LoVo (cell line): ENCODE measurements at regions not wholly inside any gene's neighbourhood (a gene's known extent, or its start where the extent isn't known, plus 50 kb on each side); places are given as distances from the start of the nearest gene placed in this dataset.
"Not testable (repeated sequence)": the region's sequence is repeated elsewhere in the genome, so short reads cannot be mapped to it uniquely, and the experiment has no call there.

Source experiments
- DNase-seq: peaks from one replicate; pipeline ENCODE4 v3.0.0-alpha.2; 2016; ENCODE audit warnings: low spot score

DNA sequence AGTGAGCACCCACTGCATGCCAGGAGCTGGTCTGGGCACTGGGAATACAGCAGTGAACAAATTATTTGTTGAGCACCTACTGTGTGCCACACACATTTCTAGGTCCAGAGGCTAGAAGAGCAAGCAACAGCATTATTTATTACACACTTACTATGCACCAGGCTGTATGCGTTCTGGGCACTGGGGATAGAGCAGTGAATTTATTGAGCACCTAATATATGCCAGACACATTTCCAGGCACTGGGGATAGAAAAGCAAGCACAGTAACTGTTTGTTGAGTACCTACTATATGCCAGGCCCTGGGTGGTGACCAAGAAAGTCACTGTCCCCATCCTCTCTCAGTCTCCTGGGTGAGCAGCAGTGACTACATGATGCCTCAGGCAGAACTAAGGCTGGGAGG is 107.5 kb upstream of the NCOR2 start:
- no peak for DNase-seq

DNA sequence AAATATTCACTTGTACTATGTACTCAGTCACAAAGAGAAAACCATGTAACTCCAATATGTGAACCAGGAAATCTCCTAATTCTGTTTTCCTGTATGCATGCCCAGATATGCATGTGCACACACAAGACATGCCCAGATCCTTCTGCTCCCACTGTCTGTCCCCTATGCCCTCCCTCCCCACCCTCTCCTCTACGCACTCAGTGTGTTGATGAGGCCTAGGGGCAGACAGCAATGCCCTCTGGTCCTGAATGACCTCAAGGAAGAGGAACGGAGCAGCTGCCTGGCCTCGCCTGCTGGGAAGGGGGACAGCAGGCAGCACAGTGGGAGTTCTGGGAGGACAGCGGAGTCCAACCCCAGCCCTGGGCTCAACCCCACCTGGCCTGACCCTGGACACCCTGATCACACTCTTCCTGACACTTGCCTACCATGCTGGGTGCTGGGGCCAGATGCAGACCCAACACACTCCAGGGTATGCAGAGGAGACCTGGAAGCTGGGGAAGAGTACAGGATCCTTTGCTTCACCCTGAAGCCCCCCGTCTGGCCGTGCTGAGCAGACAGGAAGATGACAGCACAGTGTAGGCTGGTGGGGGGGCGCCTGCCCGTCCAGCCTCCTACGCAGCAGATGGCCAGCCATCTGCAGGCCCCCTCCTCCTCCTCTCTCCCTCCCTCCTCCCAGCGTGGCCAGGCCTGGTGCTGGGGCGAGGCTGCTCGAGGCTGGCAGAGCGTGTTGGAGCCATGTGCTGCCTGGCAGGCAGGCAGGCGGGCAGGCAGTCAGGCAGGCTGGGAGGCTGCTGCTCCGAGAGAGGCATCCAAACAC is 106.6 kb upstream of the NCOR2 start:
- DNase-seq, result no peak

DNA sequence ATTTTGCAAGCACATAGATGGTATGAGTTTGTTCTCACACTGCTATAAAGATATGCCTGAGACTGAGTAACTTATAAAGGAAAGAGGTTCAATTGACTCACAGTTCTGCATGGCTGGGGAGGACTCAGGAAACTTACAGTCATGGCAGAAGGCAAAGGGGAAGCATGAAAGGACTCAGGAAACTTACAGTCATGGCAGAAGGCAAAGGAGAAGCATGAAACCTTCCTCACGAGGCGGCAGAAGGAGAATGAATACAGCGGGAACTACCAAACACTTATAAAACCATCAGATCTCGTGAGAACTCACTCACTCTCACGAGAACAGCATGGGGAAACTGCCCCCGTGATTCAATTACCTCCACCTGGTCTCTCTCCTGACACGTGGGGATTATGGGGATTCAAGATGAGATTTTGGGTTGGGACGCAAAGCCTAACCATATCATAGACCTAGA is 101.9 kb upstream of the NCOR2 start:
- not testable (repeated sequence) for DNase-seq

DNA sequence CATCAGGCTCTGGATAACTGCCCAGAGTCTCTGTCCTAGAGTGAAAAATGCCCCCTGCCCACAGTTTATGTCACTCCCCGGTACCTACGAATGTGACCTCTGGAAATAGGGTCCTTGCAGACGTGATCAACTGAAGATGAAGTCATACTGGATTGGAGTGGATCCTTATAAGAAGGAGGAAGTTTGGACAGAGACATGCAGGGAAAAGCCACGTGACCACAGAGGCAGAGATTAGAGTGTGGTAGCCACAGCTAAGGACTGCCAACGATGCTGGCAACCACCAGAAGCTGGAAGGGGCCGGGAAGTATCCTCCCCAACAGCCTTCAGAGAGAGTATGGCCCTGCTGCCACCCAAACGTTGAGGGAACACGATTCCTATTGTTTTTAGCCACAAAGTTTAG is 101.2 kb upstream of the NCOR2 start:
- no peak for DNase-seq

DNA sequence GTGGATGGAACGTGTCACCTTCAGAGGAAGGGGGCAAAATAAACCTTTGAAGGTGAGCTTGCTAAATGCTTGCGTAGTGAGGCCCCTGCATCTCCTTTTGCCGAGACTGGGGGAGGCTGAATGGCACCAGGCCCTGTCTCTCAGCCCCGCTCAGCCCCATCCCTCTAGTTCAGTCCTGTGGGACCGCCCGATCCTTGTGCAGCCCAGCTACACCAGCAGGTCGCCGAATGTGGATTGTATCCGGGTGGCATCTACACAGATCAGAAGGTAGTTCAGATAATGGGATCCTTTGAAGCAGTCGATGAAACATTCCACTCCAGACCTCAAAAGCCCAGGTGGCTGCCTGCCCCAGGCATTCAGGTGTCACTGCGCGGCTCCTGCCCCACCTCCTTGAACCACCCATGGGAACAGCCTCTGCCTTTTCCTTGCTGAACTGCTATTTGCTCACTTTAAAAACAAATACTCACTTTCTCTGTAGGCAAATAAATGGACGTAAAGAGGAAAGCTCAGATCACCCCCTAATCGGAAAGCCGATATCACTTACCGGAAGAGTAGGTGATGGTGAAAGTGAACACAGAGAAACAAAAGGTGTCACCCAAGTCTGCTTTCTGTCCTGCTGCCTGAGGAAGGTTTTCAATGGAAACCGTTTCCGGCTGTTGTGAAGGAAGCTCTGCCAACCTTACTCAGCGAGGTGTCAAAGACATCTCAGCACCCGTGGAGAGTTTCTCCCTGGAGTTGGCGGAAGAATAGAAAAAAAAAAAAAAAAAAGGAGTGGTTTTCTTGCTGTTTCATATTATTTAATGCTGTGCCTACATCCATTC is 100.3 kb upstream of the NCOR2 start:
- DNase-seq, result no peak

DNA sequence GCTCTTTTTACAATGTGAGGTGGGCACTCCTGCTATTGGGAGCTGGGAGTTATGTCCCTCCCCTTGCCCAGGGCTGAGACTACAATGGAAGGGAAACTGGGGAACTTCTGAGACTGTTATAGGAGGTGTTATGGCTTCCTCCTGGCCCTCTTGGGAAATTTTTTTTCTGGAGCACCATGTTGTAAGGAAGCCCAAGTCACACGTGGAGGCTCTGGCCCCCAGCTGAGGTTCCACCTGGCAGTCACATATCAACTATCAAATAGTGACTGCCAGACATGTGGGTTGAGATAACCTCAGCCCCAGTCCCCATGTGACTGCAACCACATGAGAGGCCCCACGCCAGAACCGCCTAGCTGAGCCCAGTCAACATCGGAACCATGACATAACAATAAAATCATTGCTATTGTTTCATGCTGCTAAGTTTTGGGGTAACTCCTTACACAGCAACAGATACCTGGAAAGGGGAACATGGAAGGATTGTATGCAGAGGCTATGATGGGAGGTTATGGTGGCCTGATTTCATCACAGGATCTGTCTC is 99.4 kb upstream of the NCOR2 start:
- no peak for DNase-seq

DNA sequence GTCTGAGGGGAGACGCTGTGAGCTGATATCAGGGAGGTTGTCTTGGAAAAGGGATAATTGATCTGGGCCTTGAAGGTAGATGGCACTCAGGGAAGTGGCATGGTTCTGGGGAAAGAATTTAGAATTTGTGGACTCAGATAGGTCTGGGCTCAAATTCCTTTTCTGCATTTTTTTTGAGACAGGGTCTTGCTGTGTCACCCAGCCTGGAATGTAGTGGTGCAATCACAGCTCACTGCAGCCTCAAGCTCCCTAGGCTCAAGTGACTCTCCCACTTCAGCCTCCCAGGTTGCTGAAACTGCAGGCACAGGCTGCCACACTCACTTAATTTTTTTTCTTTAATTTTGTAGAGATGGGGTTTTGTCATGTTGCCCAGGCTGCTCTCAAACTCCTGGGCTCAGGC is 98.1 kb upstream of the NCOR2 start:
- no peak for DNase-seq

DNA sequence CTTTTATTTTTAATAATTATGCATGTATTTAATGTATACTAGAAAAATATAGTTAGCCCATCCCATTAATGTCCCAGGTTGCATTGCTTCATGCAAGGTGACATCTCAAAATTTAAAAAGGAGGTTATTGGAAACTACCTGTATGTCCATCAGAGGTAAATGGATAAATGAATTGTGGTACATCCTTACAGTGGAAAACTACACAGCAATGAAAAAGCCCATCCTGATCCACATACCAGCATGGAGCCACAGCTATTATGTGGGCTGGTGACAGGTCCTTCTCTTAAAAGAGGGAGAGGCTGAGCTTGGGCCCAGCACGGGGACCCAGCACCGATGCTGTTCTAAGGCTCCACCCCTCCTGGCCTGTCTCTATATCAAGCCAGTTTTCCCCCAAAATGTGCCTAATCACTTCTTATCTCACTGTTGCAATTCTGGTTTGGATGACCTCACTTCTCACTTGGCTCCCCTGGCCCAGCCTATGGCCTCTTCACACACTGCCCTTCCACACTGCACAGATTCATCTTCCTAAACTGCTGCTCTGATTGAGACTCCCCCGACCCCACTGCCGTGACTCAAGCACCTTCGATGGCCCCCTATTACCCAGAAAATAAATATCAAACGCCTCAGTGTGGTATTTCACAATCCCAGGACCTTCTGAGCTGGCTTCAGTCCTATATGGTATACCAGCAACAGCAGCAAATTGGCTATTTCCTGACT is 97.1 kb upstream of the NCOR2 start:
- DNase-seq, result no peak

DNA sequence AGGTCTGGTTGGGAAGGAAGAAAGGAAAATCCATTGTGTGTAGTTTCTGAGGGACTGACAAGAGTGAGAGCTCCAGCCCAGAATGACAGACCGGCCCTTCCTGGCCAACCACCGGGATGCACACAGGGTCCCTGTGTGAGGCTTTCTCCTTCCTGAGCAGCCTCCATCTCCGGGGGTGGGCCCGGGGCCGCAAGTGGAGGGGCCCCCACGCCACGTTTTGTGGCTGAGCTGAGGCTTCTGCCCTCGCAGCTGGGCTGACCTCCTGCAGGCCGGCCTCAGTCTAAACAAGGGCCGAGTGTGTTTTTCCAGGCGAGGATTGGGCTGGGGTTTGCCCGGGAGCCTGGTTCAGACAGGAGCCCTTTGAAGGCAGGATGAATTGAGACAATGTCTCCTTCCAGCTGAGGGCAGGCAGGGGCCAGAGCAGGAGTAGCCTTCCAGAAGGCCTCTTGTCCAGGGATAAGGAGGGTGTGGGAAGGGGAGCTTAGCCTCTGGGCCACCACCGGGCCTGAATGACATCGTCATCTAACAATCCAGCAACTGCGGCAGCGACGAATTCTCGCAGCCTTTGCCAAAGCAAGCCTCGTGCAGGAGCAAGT is 96.5 kb upstream of the NCOR2 start:
- no peak for DNase-seq

DNA sequence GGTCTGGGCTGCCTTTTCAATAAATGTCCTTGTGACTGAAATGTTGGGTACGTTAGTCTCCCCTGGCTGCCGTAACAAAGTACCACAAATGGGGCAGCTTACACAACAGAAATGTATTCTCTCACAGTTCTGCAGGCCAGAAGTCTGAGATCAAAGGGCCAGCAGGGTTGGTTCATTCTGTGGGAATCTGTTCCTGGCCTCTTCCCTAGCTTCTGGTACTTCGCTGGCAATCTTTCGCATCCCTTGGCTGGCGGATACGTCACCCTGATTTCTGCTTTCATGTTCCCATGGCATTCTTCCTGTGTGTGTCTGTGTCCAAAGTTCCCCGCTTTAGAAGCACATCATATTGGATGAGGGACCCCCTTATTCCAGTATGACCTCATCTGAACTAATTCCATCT is 95.8 kb upstream of the NCOR2 start:
- DNase-seq, result no peak

DNA sequence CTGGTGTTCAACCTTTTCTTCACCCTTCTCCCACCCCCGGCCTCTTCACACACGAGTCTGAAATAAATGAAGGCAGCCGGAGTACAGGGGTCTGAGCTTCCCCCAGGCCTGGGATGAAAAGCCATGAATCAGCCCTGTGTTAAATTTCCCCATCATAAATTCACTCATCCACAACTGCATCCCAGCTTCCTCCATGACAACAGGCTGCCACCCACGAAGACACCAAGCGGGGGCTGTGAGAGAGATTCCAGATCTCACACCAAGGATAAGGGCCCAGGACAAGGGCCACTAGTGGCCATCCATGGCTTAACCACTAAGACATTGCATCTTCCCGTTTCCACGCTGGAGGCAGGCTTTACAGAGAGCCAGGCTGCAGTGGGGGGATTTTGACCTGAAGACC is 93.9 kb upstream of the NCOR2 start:
- DNase-seq, result no peak

DNA sequence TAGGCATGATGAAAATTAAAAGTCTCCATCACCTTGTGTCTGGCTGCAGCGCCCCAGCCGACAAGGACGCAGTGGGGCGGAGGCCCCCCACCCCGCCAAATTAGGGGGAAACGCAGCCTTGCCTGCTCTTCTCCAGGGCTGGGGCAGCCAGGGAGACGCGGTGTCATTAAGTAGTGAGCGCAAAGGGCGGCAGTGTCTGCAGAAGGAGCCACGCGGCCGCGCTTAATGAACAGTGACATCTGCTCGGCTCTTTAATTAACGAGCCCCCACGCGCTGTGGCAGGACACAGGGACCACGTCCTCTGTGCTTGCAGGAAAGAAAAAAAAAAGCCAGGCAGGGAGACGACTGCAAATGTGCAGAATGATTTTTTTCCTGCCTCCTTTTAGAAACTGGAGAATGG is 93.4 kb upstream of the NCOR2 start:
- no peak for DNase-seq

DNA sequence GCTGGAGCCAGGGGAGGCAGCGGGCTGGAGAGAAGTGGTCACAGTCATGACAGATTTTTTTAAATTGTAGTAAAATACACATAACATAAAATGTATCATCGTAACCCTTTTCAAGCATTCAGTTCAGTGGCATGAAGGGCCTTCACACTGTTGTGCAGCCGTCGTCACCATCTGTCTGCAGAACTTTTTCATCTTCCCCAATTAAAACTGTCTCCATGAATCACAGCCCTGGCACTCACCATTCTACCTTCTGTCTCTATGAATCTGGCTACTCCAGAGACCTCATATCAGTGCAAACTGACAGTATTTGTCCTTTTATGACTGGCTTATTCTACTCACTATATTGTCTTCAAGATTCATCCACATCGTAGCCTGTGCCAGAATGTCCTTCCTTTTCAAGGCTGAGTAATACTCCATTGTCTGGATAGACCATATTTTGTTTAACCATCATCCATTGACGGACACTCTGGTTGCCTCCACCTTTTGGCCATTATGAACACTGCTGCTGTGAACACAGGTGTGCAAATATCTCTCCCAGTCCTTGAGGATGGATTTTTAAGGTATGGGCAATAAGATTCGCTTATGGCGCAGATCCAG is 91.5 kb upstream of the NCOR2 start:
- no peak for DNase-seq

DNA sequence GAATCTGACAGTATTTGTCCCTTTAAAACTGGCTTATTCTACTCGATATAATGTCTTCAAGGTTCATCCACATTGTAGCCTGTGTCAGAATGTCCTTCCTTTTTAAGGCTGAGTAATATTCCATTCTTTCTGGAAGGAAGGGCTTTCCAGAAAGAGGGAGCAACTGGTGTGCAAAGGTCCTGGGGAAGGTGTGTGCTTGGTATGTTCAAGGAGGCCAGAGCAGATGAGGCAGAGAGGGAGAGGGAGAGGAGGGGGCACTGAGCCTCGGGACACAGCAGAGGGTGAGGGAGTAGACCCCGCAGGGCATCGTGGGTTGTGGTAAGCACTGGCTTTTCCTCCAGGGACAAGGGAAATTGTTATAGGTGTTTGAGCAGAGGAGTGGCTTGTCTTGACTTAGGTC is 90.9 kb upstream of the NCOR2 start:
- no peak for DNase-seq

DNA sequence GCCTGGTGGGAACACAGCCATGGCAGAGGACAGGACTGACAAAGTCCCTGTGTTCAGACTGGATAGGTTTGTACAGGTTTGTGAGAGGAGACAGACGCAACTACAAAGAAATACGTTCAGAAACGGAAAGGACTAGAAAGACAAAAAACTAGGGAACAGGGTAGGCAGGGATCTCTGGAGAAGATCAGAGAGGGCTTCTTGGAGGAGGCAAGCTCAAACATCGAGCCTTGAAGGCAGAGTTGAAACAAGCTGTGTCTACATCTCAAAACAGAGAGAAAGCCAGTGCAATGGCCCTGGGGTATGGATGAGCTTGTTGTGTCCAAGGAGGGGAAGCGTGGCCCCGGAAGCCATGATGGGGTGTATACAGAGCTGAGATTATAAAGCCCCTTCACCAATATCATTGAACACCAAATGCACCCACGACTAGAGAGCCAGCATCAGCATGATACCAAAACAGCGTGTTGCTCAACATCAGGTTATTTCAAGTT is 89.6 kb upstream of the NCOR2 start:
- no peak for DNase-seq

DNA sequence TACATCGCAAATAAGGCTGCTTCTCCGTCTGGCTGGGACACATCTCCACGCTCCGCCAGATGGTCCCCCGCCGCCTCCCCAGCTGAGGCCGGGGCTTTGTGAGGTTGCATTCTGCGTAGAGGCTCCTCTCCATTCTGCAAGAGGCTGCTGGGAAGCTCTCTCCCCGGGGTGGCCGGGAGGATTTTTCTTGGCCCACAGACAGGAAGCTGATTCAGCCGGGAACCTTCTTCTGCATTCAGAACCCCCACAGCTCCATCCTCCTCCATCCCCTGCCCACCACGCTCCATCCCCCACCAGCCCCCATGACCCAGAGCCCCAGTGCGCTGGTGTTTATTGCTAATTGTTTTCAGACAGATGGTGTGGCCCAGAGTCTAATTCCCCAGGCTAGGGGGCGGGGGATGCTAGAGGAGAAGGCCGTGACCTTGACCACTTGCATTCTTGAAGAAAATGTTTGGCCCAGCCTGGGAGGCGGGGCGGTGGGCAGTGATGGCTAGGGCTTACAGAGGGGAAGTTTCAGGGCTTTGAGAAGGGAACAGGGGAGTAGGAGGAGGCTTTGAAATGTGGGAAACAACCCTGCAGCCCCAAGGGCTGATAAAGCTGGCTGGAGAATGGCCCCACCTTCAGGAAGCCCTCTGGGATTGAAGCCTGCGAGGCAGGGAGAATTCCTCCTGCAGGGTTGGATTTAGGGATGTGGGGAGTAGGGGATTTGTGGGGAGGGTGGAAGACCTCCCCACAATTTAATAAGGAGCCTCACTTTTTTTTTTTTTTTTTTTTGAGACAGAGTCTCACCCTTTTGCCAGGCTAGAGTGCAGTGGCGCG is 88.5 kb upstream of the NCOR2 start:
- DNase-seq, result no peak

DNA sequence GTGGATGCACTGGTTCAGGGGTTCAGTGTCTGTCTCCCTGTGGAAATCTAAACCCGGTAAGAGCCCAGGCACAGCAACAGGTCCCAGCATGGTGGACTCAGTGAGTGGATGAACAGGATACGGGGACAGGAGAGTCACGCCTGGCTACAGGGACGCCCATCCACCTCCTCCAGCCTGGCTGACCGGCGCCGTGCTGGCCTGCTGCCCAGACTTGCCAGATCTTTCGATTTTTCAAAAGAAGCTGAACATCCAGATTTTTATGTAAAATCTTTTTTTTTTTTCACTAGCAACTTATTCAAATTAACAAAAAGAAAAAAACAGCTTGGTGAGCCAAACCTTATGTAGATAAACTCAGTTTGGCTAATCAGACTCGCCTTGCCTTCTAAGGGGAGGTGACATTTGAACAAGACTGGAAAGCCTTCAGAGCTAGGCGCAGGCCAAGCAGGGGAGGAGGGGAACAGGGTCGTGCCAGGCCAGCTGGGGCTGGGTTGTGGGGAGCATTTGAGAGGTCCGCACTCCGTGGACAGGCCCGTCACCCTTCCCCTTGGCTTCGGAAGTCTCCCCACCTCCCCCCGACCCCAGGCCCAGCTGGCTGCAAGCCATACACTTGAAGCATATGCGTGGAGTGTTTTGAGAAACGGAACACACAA is 87.8 kb upstream of the NCOR2 start:
- DNase-seq, result no peak

DNA sequence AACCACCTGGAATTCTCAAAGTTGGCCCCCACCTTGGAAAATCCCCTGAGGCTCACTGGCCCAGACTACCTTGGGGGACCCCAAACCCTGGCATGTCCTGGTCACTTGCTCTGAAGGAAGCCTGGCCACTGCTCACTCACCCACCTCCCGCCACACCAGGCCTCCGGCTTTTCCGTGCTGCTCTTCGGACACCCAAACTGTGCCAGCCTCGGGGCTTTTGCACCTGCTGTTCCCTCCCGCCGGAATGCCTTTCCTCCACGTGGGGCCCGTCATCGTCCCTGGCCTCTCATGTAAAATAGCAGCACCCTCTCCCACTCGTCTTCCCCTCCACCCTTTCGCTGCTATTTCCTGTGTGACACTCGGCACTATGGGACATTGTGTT is 87.2 kb upstream of the NCOR2 start:
- DNase-seq, result no peak

DNA sequence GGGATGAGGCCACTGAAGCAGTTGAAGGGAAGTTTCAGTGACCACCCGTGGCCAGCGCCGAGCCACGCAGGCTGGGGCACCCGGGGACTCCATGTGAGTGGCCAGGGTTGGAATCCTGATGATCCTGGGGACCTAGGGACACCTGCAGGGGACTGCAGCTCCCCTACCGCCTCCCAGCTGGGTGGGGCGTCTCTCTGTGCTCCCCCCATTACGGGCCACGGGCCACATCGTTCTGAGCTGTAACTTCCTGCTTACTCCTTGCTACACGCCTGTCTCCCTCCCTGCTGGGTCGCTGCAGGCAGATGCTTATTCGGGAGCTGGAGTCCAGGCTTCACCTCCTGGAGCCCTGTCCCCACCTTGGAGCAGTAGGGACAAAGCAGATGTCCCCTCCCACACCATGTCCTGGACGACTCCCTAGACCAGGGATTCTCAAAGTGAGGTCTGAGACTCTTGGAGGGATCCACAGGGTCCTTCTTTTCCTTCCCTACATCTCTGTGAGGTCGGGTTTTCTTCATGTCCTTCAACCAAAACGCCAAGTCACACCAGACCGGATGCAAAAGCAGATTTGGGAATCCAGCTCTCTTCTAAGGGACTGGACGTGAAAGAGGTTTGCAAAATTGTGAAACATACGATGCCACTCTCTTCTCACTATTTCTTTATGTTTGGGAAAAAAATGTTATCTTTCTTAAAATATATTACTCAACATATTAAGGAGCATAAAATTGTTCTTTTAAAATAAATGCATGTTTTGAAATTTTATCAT is 85.9 kb upstream of the NCOR2 start:
- DNase-seq, result no peak
